GM21786 (cell line): ENCODE measurements at regions not wholly inside any gene's neighbourhood (a gene's known extent, or its start where the extent isn't known, plus 50 kb on each side); places are given as distances from the start of the nearest gene placed in this dataset.
A peak's percentile ranks its signal among the peaks of the same experiment; 100 is the strongest.
"Not testable (repeated sequence)": the region's sequence is repeated elsewhere in the genome, so short reads cannot be mapped to it uniquely, and the experiment has no call there.

Source experiments
- ATAC-seq: cut with Tn5 transposase; IDR thresholded peaks from one replicate; pipeline ENCODE4 v1.9.1; 2021; ENCODE audit not compliant: unreplicated experiment

DNA sequence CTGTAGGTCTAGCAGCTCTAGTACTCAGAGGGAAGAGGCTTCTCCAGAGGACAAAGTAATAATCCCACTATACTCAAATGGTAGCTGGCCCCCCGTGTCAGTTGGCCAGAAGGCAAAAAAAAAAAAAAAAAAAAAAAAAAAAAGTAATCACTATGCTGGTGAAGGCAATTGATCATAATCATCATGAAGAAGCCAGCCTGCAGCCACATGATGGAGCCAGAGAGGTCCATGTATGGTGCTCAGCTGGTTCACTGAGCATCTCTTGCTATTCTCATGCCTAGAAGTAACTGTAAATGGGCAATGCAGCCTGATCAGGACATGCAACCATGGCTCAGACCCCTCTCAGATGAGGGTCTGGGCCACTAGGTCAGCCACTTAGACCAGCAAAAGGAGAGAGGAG is 378.8 kb downstream of the MED13L start:
- ATAC-seq: no peak

DNA sequence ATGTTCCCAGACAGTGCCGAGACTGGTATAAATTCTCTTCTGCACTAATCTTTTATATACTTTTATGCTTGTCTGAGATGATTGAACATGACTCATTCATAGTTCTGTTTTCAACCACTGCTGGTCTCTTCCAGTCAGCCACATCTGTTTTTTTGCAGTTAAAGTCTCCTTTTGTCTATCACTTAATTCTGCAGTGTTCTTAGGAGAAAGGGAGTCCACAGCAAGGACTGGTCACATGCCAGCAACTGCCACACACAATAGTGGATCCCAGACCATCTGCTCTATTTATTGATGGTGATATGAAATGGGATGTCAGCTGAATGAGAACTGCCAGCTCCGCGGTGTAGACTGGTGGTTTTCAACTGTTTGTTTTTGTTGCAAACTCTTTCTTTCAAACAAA is 379.8 kb downstream of the MED13L start:
- ATAC-seq: no peak

DNA sequence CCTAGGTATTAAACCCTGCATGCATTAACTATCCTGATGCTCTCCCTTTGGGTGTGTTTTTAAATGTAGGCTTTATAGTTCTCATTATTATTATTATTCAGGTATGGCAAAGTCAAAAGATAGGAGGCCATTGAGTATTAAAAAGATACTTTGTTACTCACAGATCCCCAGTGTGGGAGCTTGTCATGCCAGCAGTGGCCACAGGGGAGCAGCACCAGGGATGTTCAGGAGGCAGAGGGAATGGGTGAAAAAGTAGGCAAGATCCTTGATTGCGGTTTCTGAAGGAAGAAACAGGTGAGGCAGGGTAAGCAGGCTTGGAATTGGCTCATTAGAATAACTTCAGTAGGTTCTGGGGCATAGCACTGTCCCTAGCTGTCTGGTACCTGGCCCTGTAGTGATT is 382.2 kb downstream of the MED13L start:
- no peak for ATAC-seq

DNA sequence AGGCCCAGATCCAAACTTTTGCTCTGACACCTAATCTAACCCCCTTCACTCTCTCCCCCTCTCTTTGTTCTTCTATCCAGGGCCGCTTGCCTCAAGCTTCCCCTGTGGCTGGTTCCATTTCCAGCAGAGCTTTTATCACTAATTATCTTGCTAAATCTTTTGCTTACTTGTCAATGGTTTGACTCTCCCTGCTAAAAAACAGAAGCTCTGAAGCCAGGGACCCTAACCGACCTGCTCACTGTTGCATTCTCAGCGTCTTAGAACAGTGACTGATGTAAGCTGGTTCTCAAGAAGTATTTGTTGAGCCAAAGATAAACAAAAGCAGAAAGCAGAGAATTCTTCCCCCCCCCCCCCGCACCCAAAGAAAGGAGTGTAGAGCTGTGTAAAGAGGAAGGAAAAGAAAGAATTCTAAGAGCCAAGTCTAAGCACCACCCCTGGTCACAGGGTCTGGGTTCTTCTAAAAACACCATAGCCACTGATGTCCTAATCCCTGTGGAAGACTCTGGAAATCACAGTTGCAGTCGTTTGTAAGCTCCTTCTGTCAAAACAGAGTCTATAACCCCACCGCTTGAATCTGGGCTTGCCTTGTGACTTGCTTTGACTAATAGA is 385.8 kb downstream of the MED13L start:
- no peak for ATAC-seq

DNA sequence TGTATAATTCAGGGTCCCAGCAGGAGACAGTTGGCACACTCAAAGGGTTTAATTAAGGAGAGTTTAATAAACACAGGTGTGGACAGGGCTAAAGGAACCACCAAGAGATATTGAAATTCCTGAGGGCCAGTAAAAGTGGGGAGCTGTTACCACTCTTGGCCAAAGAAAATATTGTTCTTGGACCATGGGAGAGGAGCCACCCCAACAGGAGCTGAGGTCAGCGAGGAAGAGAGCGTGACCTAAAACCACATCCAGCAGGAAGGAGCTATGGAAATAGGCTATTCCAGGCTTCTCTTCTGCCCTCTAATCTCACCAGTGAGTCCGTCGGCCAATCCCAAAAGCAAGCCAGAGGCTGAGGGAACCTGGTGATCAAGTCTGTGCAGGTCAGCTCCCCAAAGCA is 390.8 kb downstream of the MED13L start:
- no peak for ATAC-seq

DNA sequence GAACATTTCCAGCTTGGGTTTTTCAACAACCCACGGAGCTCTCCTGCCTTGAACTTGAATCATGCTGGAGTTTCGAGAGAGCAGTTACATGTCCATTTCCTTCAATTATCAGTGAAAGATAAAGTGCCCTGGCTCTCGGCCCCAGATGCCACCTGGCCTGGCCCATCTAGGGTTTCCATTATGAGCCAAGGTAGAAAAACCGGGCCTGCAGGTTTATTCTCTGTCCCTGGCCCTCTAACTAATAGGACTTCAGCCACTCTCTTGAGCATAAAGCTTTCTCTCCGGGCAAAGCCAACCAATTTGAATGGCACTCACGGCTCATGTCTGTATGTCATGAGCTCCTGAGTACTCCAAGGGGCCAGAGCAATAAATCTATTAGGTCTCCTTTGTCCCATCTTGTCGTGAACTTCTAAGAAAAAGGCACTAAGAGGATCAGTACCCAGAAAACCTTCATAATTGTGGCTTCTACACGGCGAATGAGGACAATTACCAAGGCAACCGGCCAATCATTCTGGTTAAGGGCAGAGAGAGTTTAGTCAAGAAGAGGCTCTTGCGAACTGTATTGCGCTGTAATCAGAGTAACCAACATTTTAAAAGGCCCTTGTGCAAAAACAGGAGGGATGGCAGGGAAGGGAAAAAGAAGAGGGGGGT is 392.3 kb downstream of the MED13L start:
- no peak for ATAC-seq

DNA sequence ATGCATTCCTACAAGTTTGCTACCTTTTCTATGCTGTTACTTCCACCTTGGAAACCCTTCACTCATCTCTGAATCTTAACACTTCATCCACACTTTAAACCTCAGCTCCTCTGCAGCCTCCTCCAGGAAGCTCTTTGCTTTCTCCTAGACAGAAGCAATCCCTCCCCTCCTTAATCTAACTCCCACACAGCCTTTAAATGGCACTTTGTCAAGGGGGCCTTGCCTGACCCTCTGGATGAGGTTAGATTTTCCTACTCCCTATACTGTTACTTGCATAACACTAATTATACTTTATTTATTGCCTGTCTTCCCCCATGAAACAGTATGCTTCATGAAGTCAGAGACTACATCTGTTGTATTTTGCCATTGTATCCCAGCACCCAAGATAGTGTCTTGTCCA is 394.6 kb downstream of the MED13L start:
- no peak for ATAC-seq

DNA sequence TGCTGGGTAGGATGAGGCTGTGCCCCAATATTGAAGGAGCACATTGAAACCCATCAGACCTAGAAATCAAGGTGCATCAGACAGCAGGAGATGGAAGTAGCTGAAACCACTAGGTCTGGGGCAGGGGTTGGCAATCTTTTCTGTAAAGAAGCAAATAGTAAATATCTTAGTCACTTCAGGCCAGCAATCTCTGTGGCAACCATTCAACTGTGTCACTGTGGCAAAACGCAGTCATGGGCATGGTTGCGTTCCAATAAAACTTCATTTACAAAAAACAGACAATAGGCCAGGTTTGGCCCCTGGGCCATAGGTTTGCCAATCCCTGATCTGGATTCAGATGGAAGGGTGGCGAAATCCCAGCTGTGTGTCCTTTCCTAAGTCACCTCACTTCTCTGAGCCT is 397.3 kb downstream of the MED13L start:
- no peak for ATAC-seq

DNA sequence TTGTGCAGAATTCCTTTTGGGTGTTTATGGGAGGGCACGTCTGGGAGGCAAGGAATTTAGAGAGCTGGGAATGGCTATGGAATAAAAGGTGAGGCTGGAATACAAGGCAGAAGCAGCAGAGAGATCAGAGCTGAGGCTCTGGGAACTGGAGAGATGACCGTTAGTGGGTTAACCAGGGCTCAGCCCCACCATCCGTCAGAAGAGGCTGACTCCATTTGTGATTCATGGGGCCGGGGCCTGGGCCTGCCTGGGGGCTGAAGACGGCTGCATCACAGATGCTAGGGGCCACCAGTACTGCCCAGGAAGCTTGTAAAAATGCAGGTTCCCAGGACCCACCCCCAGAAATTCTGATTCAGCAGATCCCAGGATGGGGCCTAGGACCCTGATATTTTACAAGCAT is 398.1 kb downstream of the MED13L start:
- ATAC-seq: no peak

DNA sequence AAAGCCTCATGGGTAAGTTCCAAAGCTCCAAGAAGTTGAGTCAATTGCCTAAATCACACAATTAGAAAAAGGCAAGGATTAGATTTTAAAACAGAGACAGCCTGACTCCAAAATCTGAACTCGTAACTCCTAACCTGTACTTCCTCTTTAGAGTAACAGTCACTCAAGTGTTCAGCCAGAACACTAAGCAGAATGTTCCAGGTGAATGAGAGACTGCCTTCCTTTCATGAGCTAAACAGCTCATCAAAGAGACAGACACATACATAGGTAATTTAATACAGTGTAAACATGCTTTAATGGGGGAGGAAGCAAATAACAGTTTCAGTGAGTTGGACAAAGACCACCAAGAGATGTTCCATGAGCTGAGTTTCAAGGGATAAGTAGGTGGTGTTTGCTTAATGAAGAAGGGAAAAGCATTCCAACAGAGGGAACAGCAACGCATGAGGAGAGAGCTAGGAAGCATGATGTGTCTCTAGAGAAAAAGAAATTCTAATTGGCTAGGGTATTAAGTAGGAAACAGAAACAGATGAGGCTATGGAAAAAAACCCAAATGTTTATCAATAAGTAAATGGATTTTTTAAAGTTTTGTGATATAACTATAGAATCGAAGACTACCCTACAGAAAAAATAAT is 403.9 kb downstream of the MED13L start:
- ATAC-seq: no peak

DNA sequence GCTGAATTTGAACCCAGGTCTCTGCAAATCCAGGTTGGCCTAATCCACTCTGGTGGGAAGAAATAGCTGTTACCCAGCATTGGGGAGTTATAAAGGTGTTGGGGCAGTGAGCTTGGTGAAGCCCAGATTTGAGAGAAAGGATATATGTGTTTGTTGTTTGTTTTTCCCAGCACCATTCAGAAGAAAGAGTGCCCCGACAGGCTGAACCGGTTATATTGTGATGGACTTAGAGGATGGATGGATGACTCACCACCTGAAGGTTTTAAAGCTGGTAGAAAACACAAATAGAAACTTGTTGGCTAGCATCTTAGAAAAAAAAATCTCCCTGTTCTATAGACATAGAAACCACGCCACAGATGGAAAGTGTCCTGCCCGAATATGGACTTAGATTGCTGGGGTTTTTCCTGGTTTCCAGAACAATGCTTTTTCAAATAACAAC is 404.6 kb downstream of the MED13L start:
- ATAC-seq: no peak

DNA sequence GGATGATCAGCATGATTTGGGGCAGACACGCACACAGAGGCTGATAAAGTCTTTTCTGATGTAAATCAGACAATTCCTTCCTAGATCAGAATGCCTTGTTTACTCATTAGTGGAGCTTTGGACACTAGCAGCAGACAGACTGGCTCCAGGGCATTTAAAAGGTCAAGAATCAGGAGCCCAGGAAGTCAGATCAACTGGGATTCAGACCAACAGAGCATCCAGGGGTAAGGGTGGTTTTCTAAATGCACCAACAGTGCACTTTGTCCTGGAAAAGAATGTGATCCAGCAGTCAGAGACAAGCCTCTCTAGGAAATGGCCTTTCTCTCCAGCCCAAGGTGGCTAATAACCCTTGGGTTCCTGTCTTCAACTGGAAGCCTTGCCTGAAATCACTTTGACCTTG is 405.3 kb downstream of the MED13L start:
- ATAC-seq: no peak

DNA sequence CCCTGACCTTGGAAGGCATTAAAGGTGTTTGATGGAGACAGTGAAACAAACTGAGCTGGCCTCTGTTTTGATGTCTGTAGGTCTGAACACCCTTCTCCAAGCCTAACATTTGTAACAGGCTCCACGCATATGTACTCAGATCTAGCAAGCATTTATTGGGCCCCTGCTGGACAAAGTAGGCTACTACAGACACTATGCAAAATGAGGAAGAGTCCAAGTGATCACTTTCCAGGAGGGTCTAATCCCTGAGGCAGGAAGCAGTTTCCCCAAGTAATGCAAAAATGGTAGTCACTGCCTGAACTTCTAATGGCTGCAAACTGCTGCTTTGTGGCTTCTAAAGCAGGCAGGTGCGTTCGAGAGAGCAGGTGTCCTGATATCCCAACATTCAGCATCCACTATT is 405.8 kb downstream of the MED13L start:
- peak; percentile 52 for ATAC-seq

DNA sequence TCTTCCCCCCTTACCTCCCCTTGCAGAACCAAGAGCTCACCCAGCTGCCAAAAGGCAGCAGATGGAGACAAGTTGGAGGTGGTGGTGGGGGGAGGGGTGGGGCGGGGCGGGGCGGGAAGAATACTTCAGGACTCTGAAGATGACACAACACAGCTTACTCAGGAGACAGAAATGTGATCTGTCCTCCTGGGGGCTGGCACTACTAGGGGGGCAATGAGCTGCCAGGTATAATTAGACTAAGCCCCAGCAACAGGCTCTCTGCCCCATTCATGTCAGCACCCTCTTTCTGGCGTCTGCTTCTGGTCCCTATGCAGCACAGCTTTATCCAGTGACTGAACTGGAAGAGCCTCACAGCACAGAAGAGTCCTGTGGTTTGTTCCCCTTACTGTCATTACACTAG is 407.0 kb downstream of the MED13L start:
- no peak for ATAC-seq

DNA sequence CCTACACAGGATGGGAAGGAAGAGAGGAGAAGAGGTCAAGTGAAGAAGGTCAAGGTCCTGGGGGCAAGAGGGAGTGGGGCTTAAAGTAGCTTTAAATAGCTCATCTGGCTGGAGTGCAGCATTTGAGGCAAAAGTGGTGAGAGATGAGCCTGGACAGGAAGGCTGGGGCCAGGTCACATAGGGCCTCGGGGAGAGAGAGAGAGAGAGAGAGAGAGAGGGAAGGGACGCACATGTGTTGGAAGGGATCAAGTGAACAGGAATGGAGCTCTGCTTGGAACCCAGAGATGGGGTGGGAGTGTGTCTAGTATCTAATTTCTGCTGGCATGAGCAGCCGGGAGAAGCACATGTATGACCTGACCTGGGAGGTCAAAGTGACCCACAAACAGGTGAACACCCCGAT is 407.5 kb downstream of the MED13L start:
- ATAC-seq: no peak

DNA sequence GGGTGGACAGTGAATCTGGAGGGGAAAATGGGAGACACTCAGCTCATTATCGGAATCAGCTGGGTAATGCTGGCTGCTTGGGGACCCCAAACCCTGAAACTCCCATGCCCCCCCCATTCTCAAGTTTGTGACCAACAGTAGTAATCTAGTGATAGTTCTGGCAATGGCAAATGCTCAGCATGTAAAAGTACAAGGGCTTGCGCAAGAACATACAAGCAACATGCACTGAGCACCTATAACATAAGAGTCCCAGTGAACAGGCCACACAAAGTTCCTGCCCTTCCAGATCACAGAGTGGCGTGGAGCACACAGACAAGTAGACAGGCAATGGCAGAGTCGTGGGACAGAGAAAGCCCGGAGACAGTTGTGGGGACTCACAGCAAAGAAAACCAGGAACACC is 407.9 kb downstream of the MED13L start:
- no peak for ATAC-seq

DNA sequence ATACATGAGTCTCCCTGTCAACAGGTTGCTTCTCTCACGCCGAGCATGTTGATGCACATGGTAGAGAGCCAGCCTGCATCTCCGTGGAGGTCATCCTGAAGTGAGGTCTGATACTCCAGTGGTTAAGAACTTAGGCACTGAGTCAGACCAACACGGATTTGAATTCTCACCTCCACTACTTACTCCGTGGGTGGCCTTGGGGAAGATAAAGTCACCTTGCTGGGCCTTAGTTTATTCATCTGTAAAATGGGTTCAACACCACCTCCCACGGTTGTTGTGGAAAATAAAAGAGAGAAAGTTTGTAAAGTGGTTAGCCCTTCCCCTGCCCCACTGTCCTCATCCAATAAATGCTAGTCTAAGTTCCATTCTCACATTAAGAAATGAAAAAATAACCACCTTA is 408.9 kb downstream of the MED13L start:
- ATAC-seq: no peak

DNA sequence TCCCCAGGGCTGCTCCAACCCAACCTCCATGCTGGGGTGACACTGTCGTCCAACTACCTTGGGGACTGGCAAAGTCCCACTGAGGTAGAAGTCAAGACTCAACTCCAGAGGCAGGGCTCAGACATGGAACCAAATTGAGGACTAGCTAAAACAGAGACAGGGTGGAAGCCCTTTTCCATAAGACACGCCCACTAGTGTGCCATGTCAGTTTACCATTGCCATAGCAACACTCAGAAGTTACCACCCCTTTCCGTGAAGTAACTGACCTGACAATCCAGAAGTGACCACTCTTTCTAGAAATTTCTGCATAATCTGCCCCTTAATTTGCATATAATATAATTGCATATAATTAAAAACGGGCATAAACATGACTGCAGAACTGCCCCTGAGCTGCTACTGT is 409.6 kb downstream of the MED13L start:
- no peak for ATAC-seq

DNA sequence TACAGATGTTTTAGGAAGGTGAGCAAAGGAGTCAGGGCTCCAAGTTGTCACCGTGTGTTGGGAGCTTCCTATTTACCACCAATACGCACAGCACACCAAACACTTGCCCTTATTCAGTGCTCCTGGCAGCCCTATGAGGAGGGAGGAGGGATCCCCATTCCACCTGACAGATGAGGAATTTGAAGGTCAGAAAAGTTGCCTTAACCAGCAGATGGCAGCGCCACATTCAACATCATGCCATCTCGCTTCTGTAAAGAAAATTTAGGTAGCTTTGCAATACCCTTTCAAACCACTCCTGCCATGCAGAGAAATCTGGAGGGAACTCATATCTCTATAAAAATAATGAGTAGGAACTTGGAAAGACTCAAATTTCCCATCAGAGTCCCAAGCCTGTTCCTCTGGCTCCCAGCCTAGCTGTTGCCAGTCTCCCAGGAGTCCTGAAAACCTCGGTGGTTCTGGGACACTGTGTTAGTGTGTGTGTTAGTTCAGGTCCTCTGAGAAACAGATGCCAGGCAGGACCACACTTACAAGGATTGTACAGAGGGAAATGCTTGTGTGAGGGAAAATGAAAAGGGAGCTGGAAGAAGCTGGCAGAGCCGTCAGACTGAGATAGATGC is 410.5 kb downstream of the MED13L start:
- ATAC-seq: no peak

DNA sequence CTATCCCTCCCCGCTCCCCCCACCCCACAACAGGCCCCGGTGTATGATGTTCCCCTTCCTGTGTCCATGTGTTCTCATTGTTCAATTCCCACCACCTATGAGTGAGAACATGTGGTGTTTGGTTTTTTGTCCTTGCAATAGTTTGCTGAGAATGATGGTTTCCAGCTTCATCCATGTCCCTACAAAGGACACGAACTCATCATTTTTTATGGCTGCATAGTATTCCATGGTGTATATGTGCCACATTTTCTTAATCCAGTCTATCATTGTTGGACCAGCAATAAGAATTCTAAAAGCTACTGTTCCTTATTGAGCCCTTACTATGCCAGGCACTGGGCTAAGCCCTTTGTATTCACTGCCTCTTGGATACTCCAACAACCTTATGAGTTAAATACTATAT is 411.2 kb downstream of the MED13L start:
- ATAC-seq: not testable (repeated sequence)

DNA sequence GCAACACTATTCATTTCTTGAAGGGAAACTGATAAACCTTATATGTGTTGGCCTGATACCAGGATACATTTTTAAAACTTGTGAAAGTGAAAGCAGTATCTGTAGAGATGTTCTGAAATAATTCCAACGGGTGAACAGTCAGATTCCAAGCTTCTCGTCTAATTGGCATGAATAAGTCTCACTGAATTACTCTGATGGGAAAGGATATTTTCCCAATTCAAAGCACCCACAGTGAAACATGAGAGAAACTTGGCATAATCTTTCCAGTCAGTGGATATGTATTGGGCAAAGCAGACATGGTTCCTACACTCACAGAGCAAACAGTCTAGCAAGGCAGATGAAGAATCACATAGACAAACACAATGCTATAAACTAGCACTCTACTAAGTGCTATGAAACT is 413.1 kb downstream of the MED13L start:
- ATAC-seq: no peak

DNA sequence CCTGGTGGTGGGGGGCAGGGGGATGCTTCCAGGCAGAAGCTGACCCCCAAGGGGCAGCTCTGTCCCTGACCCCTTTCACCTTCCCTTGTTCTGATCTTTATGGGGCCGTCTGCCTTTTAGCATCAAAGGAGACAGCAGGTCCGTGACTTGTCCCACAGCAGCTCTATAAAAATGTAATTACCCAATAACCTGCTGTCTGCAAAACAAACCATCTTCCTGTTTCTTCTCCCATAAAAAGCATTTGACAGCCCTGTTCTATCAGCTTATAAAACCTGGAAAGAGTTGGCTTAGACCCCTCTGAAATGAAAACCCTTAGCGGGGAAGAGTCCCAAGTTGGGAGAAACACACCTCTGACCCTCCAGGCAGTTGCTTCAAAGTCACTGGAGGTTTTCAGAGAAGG is 416.9 kb downstream of the MED13L start:
- no peak for ATAC-seq
